ENCODE measurements at regions not wholly inside any gene's neighbourhood (a gene's known extent, or its start where the extent isn't known, plus 50 kb on each side); places are given as distances from the start of the nearest gene placed in this dataset.

- no peaks in the 10 kb centered on the region for H3K36me3 ChIP-seq (ENCODE audit: control insufficient read depth in 2 of 2, insufficient read depth in 2 of 2, low read length in 2 of 2)
- no peak overlapping the region for H3K27ac ChIP-seq (ENCODE audit: low read depth in 2 of 2, low read length in 2 of 2)
- H3K9ac ChIP-seq (ENCODE audit: low read depth in 1 of 2, low read length in 2 of 2): no peak overlapping the region
- H3K4me3 ChIP-seq (ENCODE audit: low read length in 2 of 2): no peak overlapping the region
- H3K9me3 ChIP-seq (ENCODE audit: control insufficient read depth in 2 of 2, low read length in 2 of 2): no peaks in the 10 kb centered on the region
- H3K4me1 ChIP-seq (ENCODE audit: control insufficient read depth in 2 of 2, insufficient read depth in 2 of 2, low read length in 2 of 2): peaks cover 8 to 14% of the 10 kb centered on the region in 2 donors
- H3K27me3 ChIP-seq (ENCODE audit: control insufficient read depth in 2 of 2, insufficient read depth in 2 of 2, low read length in 2 of 2): peaks cover 0 to 2% of the 10 kb centered on the region in 2 donors
Measured at GRCh38 chr13:99659866-99660554, 158.7 kb downstream of the TM9SF2 start.

DNA sequence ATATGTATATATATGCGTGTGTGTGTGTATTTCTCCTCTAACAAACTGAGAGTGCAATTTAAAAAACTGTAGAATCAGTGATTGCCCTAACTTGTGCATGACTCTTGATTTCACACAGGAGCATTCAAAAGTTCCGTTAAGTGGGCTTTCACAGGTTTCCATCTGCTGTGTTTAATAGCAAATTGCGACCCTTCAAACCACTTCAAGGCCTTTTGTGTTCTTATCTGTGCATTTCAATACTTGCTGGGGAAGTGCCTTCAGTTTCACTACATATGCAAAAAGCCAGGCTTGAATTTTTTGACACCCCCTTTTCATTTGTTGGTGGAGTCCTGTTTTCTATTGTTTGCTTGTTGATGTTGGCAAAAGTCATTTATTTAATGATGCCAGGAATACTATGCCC lies 158.0 kb downstream of the TM9SF2 start:
- no peak overlapping the region for H3K4me3 ChIP-seq (ENCODE audit: low read length in 2 of 2)
- H3K27ac ChIP-seq (ENCODE audit: low read depth in 2 of 2, low read length in 2 of 2): no peak overlapping the region
- no peaks in the 10 kb centered on the region for H3K9me3 ChIP-seq (ENCODE audit: control insufficient read depth in 2 of 2, low read length in 2 of 2)
- H3K27me3 ChIP-seq (ENCODE audit: control insufficient read depth in 2 of 2, insufficient read depth in 2 of 2, low read length in 2 of 2): peaks cover 0 to 2% of the 10 kb centered on the region in 2 donors
- no peak overlapping the region for H3K9ac ChIP-seq (ENCODE audit: low read depth in 1 of 2, low read length in 2 of 2)
- peaks cover 8 to 14% of the 10 kb centered on the region in 2 donors for H3K4me1 ChIP-seq (ENCODE audit: control insufficient read depth in 2 of 2, insufficient read depth in 2 of 2, low read length in 2 of 2)
- no peaks in the 10 kb centered on the region for H3K36me3 ChIP-seq (ENCODE audit: control insufficient read depth in 2 of 2, insufficient read depth in 2 of 2, low read length in 2 of 2)

DNA sequence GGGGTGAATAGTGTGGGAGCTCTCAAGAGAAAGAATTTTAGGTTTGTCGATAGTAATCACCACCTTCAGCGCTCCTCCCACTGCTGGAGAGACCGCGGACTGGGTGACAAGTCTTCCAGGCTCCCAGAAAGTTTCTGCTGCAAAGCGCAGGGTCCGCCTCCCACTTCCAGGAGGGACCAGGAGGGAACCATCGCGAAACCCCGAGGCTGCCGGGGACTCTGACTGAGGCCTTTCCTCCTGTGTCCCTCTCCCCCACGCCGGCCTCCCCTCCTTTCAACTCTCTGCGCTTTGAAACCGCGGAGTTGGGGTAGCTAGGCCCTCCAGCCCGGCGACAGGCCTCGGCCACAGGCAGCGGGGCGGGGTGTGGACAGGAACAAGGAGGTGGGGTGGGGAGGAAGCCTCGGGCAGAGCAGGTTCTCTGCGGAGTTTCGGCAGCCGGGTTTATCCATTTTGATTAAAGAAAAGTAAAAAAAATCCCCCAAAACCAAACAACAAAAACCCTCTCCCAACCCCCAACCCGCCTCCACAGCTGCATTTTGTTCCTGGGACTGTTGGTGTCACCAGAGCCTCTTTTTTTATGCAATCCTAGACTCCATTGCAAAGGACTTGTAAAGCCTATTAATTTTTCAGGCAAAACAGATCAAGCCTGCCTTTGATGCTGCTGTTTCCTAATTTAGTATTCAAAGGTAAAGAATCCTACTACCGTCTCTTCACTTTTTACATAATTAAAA lies 157.2 kb downstream of the TM9SF2 start:
- peak overlapping the region; percentile 47 to 68 for H3K4me3 ChIP-seq (ENCODE audit: low read length in 2 of 2)
- peak overlapping the region; percentile 41 to 59 for H3K9ac ChIP-seq (ENCODE audit: low read depth in 1 of 2, low read length in 2 of 2)
- no peaks in the 10 kb centered on the region for H3K36me3 ChIP-seq (ENCODE audit: control insufficient read depth in 2 of 2, insufficient read depth in 2 of 2, low read length in 2 of 2)
- peaks cover 8 to 14% of the 10 kb centered on the region in 2 donors for H3K4me1 ChIP-seq (ENCODE audit: control insufficient read depth in 2 of 2, insufficient read depth in 2 of 2, low read length in 2 of 2)
- no peaks in the 10 kb centered on the region for H3K9me3 ChIP-seq (ENCODE audit: control insufficient read depth in 2 of 2, low read length in 2 of 2)
- H3K27ac ChIP-seq (ENCODE audit: low read depth in 2 of 2, low read length in 2 of 2): peak overlapping the region; percentile 44 to 70
- H3K27me3 ChIP-seq (ENCODE audit: control insufficient read depth in 2 of 2, insufficient read depth in 2 of 2, low read length in 2 of 2): peaks cover 0 to 2% of the 10 kb centered on the region in 2 donors

GRCh38 chr13:99657848-99658260 lies 156.6 kb downstream of the TM9SF2 start:
- Histone ChIP-seq H3K9ac (ENCODE audit: low read depth in 1 of 2, low read length in 2 of 2) (peak overlapping the region; percentile 41 to 59), H3K27me3 (ENCODE audit: control insufficient read depth in 2 of 2, insufficient read depth in 2 of 2, low read length in 2 of 2) (peaks cover 0 to 2% of the 10 kb centered on the region in 2 donors), H3K27ac (ENCODE audit: low read depth in 2 of 2, low read length in 2 of 2) (peak overlapping the region; percentile 44 to 70)

DNA sequence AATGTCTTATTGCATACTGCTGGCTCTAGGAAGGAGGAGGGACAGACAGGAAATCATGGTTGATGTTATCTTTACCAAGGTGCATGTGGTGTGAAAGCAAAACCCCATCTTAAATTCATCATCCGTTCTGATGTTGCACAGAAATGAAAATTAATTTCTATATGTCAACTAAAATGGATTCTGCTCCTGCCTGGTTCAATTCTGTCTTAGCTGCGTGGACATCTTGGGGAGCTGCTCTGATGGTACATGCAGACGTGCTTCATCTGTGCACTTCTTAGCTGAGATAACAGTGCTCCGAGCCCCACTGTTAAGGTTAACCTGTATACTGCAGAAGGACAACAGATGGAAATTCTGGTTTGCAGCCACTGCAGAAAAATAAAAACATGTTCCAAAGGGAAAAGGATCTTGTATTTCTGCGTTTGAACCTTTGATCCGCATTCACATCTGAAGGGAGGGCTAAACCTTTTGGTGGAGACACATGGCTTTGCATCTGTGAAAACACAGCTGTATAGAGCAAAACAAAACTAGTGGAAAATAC lies 155.6 kb downstream of the TM9SF2 start:
- no peaks in the 10 kb centered on the region for H3K36me3 ChIP-seq (ENCODE audit: control insufficient read depth in 2 of 2, insufficient read depth in 2 of 2, low read length in 2 of 2)
- no peak overlapping the region for H3K9ac ChIP-seq (ENCODE audit: low read depth in 1 of 2, low read length in 2 of 2)
- H3K27me3 ChIP-seq (ENCODE audit: control insufficient read depth in 2 of 2, insufficient read depth in 2 of 2, low read length in 2 of 2): peaks cover 0 to 2% of the 10 kb centered on the region in 2 donors
- H3K4me3 ChIP-seq (ENCODE audit: low read length in 2 of 2): no peak overlapping the region
- H3K4me1 ChIP-seq (ENCODE audit: control insufficient read depth in 2 of 2, insufficient read depth in 2 of 2, low read length in 2 of 2): peaks cover 8 to 14% of the 10 kb centered on the region in 2 donors
- H3K27ac ChIP-seq (ENCODE audit: low read depth in 2 of 2, low read length in 2 of 2): no peak overlapping the region
- H3K9me3 ChIP-seq (ENCODE audit: control insufficient read depth in 2 of 2, low read length in 2 of 2): no peaks in the 10 kb centered on the region

More at GRCh38 chr13:99657848-99658260, 156.6 kb downstream of the TM9SF2 start:
- Histone ChIP-seq H3K4me1 (ENCODE audit: control insufficient read depth in 2 of 2, insufficient read depth in 2 of 2, low read length in 2 of 2) (peaks cover 8 to 14% of the 10 kb centered on the region in 2 donors), H3K9me3 (ENCODE audit: control insufficient read depth in 2 of 2, low read length in 2 of 2) (no peaks in the 10 kb centered on the region), H3K36me3 (ENCODE audit: control insufficient read depth in 2 of 2, insufficient read depth in 2 of 2, low read length in 2 of 2) (no peaks in the 10 kb centered on the region), H3K4me3 (ENCODE audit: low read length in 2 of 2) (peak overlapping the region; percentile 47 to 68)

DNA sequence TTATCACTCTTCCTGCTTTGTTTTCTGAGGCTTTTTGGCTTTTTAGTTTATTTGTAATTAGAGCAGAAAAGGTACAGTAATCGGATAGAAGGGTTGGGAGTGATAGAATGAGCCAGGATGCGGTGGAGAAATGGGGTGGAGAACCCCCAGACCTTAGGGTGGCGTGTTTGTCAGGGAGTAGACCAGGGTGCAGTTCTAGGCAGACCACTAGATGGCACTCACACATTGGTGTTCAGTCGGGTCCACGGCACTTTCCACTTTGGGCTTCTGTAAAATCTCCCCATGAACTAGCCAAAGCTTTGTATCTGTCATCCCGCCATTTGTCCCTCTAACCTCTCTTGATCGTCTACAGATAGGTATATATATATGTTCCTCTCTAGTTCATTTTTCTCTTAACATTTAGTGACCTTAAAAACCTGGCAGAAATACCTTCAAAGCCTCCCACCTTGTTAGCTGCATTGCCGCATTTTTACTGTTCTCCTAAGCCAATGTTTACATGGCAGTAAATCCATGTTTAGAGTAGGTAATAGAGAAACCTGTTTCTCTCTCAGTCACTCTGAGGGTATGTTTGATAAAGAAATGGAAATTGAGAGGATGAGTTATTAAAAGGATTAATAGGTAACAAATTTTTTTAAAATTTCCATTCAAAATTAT lies 154.9 kb downstream of the TM9SF2 start:
- Histone ChIP-seq H3K27ac (ENCODE audit: low read depth in 2 of 2, low read length in 2 of 2) (no peak overlapping the region), H3K9ac (ENCODE audit: low read depth in 1 of 2, low read length in 2 of 2) (peak overlapping the region in 1 of 2 donors; percentile 19), H3K27me3 (ENCODE audit: control insufficient read depth in 2 of 2, insufficient read depth in 2 of 2, low read length in 2 of 2) (peaks cover 0 to 2% of the 10 kb centered on the region in 2 donors), H3K4me3 (ENCODE audit: low read length in 2 of 2) (peak overlapping the region; percentile 9 to 60), H3K9me3 (ENCODE audit: control insufficient read depth in 2 of 2, low read length in 2 of 2) (no peaks in the 10 kb centered on the region), H3K4me1 (ENCODE audit: control insufficient read depth in 2 of 2, insufficient read depth in 2 of 2, low read length in 2 of 2) (peaks cover 8 to 14% of the 10 kb centered on the region in 2 donors), H3K36me3 (ENCODE audit: control insufficient read depth in 2 of 2, insufficient read depth in 2 of 2, low read length in 2 of 2) (no peaks in the 10 kb centered on the region)

DNA sequence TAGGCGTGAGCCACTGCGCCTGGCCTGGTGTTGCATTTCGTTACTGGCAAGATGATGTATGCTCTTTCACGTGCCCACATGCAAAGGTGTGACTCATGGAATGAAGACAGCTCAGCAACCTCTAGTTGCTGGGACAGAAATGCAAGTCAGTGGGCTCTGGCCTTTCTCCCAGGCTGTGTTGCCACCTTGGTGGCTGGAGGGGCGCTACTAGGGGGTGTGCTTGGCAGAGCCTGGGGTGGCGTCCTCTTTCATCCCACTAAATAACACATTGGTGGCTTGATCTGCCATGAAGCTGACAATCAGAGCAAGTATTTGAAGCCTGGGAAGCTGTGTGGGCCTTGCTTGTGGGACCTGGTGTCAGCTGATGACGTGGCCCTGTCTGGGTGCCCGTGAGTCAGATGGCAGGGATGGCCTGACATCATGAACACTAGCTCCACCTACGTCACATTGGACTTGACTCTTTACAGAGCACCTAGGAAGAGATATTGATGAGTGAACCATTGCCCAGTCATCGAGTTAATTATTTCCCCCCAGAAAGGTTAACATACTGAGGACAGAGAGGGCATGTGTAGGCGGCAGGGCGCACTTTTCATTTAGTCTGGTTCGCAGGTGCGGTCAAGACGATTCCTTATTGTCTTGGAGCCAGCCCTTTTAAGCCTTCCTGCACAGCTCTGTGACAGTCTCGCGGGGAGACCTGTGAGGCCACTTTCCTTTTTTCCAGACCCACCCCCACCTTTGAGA lies 154.2 kb downstream of the TM9SF2 start:
- H3K9ac ChIP-seq (ENCODE audit: low read depth in 1 of 2, low read length in 2 of 2): peak overlapping the region in 1 of 2 donors; percentile 19
- peaks cover 8 to 14% of the 10 kb centered on the region in 2 donors for H3K4me1 ChIP-seq (ENCODE audit: control insufficient read depth in 2 of 2, insufficient read depth in 2 of 2, low read length in 2 of 2)
- no peak overlapping the region for H3K27ac ChIP-seq (ENCODE audit: low read depth in 2 of 2, low read length in 2 of 2)
- H3K4me3 ChIP-seq (ENCODE audit: low read length in 2 of 2): no peak overlapping the region
- no peaks in the 10 kb centered on the region for H3K9me3 ChIP-seq (ENCODE audit: control insufficient read depth in 2 of 2, low read length in 2 of 2)
- peaks cover 0 to 2% of the 10 kb centered on the region in 2 donors for H3K27me3 ChIP-seq (ENCODE audit: control insufficient read depth in 2 of 2, insufficient read depth in 2 of 2, low read length in 2 of 2)
- H3K36me3 ChIP-seq (ENCODE audit: control insufficient read depth in 2 of 2, insufficient read depth in 2 of 2, low read length in 2 of 2): no peaks in the 10 kb centered on the region

GRCh38 chr13:99654076-99654475 lies 152.8 kb downstream of the TM9SF2 start:
- Histone ChIP-seq H3K9ac (ENCODE audit: low read depth in 1 of 2, low read length in 2 of 2) (no peak overlapping the region), H3K27ac (ENCODE audit: low read depth in 2 of 2, low read length in 2 of 2) (no peak overlapping the region), H3K4me3 (ENCODE audit: low read length in 2 of 2) (no peak overlapping the region)

DNA sequence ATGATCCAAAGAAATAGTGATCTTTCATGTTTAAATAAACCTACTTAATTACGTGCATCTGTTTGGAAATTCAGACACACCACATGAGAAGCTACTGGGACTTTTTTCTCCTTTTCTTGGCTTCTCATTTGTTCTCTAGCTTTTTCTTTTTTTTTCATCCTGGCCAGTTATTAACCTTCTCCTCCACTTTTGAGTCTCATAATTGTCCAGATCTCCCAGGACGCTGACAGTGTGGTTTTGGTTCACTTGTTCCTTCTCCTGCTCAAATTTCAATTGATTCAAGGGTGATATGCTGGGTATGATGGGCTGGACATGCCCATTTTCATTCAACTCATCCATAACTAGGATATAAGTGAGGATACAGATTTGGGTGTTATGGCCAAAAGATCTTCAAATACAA lies 152.3 kb downstream of the TM9SF2 start:
- no peaks in the 10 kb centered on the region for H3K9me3 ChIP-seq (ENCODE audit: control insufficient read depth in 2 of 2, low read length in 2 of 2)
- H3K36me3 ChIP-seq (ENCODE audit: control insufficient read depth in 2 of 2, insufficient read depth in 2 of 2, low read length in 2 of 2): no peaks in the 10 kb centered on the region
- peaks cover 7 to 8% of the 10 kb centered on the region in 2 donors for H3K4me1 ChIP-seq (ENCODE audit: control insufficient read depth in 2 of 2, insufficient read depth in 2 of 2, low read length in 2 of 2)
- H3K4me3 ChIP-seq (ENCODE audit: low read length in 2 of 2): no peak overlapping the region
- no peak overlapping the region for H3K27ac ChIP-seq (ENCODE audit: low read depth in 2 of 2, low read length in 2 of 2)
- no peak overlapping the region for H3K9ac ChIP-seq (ENCODE audit: low read depth in 1 of 2, low read length in 2 of 2)
- H3K27me3 ChIP-seq (ENCODE audit: control insufficient read depth in 2 of 2, insufficient read depth in 2 of 2, low read length in 2 of 2): no peaks in the 10 kb centered on the region

More at GRCh38 chr13:99654076-99654475, 152.8 kb downstream of the TM9SF2 start:
- Histone ChIP-seq H3K36me3 (ENCODE audit: control insufficient read depth in 2 of 2, insufficient read depth in 2 of 2, low read length in 2 of 2) (no peaks in the 10 kb centered on the region), H3K9me3 (ENCODE audit: control insufficient read depth in 2 of 2, low read length in 2 of 2) (no peaks in the 10 kb centered on the region), H3K4me1 (ENCODE audit: control insufficient read depth in 2 of 2, insufficient read depth in 2 of 2, low read length in 2 of 2) (peaks cover 8 to 11% of the 10 kb centered on the region in 2 donors), H3K27me3 (ENCODE audit: control insufficient read depth in 2 of 2, insufficient read depth in 2 of 2, low read length in 2 of 2) (no peaks in the 10 kb centered on the region)
